ENCODE measurements at regions not wholly inside any gene's neighbourhood (a gene's known extent, or its start where the extent isn't known, plus 50 kb on each side); places are given as distances from the start of the nearest gene placed in this dataset.

DNA sequence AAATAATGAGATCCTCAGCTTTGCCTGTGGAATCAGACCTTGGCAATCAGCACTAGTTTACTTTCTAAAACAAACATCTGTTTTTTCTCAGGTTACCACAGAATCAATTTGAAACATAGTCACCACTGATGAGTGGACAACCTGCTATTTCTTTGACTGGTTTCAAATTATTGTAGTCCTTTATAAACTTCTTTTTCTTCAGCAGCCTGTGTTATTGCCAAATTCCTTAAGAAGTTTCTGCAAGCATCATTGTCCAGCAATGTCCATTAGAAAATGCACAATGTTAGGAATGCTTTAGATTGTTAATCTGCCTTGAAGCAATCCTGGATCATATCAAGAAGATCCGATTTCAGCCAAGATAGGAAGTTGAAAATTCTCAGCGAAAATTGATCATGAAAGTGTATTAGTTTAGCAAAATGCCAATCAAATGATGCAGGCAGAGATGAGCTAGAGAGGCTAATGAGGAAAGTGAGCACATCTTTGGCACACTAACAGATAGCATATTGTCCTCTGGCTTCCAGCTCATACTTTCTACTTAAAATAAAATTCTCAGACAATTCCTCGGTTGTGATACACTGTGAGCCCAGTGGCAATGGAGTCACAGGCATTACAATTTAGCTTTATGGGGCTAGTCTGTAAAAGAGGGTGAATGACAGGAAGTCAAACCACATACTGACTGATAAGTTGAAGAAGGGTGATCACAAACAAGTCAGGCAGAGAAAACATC lies 270.6 kb downstream of the SLITRK6 start:
- POLR2A ChIA-PET = no interaction called here
- Mint-ChIP-seq H3K36me3 (no peaks in the 10 kb centered on the region), H3K27ac (no peak overlapping the region), H3K27me3 (ENCODE audit: low read depth) (no peaks in the 10 kb centered on the region), H3K9me3 (no peaks in the 10 kb centered on the region), H3K4me3 (no peak overlapping the region), H3K4me1 (no peaks in the 10 kb centered on the region; the same call in 1 of the 2 replicates)
- DNase-seq (ENCODE audit: low spot score) (no peak), ATAC-seq (no peak)
- TF ChIP-seq RELA (CRISPR knock-in tag; IDR thresholded peaks at IDR 0.05; ENCODE audit: borderline replicate concordance) = no peak
- TF ChIP-seq, protein P1, sequence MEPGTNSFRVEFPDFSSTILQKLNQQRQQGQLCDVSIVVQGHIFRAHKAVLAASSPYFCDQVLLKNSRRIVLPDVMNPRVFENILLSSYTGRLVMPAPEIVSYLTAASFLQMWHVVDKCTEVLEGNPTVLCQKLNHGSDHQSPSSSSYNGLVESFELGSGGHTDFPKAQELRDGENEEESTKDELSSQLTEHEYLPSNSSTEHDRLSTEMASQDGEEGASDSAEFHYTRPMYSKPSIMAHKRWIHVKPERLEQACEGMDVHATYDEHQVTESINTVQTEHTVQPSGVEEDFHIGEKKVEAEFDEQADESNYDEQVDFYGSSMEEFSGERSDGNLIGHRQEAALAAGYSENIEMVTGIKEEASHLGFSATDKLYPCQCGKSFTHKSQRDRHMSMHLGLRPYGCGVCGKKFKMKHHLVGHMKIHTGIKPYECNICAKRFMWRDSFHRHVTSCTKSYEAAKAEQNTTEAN (CRISPR knock-in tag; IDR thresholded peaks at IDR 0.05) = no peak
- TF ChIP-seq, protein P2, sequence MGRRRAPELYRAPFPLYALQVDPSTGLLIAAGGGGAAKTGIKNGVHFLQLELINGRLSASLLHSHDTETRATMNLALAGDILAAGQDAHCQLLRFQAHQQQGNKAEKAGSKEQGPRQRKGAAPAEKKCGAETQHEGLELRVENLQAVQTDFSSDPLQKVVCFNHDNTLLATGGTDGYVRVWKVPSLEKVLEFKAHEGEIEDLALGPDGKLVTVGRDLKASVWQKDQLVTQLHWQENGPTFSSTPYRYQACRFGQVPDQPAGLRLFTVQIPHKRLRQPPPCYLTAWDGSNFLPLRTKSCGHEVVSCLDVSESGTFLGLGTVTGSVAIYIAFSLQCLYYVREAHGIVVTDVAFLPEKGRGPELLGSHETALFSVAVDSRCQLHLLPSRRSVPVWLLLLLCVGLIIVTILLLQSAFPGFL (CRISPR knock-in tag; IDR thresholded peaks at IDR 0.05; ENCODE audit: borderline replicate concordance) = no peak
- CTCF ChIA-PET = no interaction called here

DNA sequence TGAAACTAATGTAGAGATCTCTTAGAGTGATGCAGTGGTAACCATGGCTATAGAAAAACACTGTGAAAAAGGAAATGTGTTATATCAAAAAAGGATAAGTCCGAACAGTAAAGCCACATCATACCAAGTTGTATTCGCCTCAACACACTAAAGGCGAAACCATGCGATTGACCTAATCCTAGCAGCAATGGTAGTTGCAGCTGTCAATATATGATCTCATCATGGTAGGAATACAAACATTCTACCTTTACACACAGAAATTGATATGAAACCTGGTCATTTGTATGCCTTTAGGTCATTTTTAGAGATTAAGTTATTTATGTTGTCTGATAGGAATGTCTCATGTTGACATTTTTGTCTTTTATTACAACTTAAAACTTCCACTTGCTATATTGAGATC lies 271.9 kb downstream of the SLITRK6 start:
- ChIA-PET CTCF (no interaction called here), POLR2A (no interaction called here)
- Mint-ChIP-seq H3K4me1 (no peaks in the 10 kb centered on the region), H3K9me3 (no peaks in the 10 kb centered on the region), H3K36me3 (no peaks in the 10 kb centered on the region), H3K27me3 (ENCODE audit: low read depth) (no peaks in the 10 kb centered on the region), H3K4me3 (no peak overlapping the region), H3K27ac (no peak overlapping the region)
- TF ChIP-seq RORB (CRISPR knock-in tag; IDR thresholded peaks at IDR 0.05) (no peak), HMGA2 (CRISPR knock-in tag; IDR thresholded peaks at IDR 0.05) (no peak), FOXJ3 (CRISPR knock-in tag; IDR thresholded peaks at IDR 0.05; ENCODE audit: borderline replicate concordance) (no peak)
- TF ChIP-seq, protein P3, sequence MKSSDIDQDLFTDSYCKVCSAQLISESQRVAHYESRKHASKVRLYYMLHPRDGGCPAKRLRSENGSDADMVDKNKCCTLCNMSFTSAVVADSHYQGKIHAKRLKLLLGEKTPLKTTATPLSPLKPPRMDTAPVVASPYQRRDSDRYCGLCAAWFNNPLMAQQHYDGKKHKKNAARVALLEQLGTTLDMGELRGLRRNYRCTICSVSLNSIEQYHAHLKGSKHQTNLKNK (CRISPR knock-in tag; IDR thresholded peaks at IDR 0.05) = no peak
- TF ChIP-seq, protein P4, sequence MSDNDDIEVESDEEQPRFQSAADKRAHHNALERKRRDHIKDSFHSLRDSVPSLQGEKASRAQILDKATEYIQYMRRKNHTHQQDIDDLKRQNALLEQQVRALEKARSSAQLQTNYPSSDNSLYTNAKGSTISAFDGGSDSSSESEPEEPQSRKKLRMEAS (CRISPR knock-in tag; IDR thresholded peaks at IDR 0.05) = no peak
- TF ChIP-seq, protein P5, sequence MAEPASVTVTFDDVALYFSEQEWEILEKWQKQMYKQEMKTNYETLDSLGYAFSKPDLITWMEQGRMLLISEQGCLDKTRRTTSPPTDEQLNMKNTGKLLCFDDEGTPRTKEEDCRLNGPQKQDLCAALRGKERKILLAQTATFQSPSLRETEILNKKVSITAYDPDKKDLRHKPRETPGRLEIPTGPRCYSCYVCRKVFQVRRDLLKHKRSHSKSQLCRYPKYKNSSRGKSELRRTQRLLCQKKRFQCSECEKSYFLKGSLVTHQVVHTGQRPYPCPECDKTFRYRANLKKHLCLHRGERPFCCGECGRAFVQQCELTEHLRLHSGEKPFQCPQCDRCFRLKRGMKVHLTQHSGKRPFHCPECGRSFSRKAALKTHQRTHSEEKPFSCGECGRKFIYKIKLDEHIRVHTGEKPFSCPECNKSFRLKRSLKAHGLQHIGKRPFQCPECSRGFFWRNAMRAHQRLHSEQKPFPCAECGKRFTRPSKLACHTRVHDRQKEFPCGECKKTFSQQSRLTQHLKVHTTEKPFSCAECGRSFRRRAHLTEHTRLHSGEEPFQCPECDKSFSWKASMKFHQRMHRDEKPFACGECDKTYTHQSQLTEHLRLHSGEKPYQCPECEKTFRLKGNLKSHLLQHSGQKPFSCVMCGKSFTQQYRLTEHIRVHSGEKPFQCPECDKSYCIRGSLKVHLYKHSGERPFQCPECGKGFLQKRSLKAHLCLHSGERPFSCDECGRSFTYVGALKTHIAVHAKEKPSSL (CRISPR knock-in tag; conservative IDR thresholded peaks at IDR 0.05) = no peak
- TF ChIP-seq, protein P6, sequence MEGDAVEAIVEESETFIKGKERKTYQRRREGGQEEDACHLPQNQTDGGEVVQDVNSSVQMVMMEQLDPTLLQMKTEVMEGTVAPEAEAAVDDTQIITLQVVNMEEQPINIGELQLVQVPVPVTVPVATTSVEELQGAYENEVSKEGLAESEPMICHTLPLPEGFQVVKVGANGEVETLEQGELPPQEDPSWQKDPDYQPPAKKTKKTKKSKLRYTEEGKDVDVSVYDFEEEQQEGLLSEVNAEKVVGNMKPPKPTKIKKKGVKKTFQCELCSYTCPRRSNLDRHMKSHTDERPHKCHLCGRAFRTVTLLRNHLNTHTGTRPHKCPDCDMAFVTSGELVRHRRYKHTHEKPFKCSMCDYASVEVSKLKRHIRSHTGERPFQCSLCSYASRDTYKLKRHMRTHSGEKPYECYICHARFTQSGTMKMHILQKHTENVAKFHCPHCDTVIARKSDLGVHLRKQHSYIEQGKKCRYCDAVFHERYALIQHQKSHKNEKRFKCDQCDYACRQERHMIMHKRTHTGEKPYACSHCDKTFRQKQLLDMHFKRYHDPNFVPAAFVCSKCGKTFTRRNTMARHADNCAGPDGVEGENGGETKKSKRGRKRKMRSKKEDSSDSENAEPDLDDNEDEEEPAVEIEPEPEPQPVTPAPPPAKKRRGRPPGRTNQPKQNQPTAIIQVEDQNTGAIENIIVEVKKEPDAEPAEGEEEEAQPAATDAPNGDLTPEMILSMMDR (IDR thresholded peaks at IDR 0.05) = no peak
- TF ChIP-seq, protein P7, sequence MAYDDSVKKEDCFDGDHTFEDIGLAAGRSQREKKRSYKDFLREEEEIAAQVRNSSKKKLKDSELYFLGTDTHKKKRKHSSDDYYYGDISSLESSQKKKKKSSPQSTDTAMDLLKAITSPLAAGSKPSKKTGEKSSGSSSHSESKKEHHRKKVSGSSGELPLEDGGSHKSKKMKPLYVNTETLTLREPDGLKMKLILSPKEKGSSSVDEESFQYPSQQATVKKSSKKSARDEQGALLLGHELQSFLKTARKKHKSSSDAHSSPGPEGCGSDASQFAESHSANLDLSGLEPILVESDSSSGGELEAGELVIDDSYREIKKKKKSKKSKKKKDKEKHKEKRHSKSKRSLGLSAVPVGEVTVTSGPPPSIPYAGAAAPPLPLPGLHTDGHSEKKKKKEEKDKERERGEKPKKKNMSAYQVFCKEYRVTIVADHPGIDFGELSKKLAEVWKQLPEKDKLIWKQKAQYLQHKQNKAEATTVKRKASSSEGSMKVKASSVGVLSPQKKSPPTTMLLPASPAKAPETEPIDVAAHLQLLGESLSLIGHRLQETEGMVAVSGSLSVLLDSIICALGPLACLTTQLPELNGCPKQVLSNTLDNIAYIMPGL (CRISPR knock-in tag; IDR thresholded peaks at IDR 0.05) = no peak
- DNase-seq (ENCODE audit: low spot score) = no peak
- no peak for ATAC-seq

DNA sequence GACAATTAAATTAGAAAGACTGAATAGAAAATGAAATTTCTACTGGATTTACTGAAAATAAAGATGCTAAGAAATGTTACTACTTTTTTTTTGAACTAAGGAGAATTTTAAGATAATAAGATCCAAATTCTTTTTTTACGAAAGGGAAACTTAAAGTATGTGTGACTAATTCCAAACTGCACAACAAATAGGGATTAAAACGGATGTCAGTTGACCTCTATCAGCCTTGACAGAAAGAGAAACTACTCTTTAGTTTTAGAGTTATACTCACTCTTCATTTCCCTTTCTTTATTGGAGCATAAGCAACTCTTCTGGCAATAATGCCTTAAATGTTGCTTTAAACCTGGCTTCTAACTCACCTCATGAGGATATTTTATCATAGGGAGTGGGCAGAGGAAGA lies 273.8 kb downstream of the SLITRK6 start:
- no peak overlapping the region for H3K4me3 Mint-ChIP-seq
- no peak for TF ChIP-seq NR1H2 (CRISPR knock-in tag; IDR thresholded peaks at IDR 0.05)
- no peaks in the 10 kb centered on the region for H3K9me3 Mint-ChIP-seq
- POLR2A ChIA-PET = no interaction called here
- DNase-seq (ENCODE audit: low spot score) = no peak
- no peak for ATAC-seq
- H3K27me3 Mint-ChIP-seq (ENCODE audit: low read depth) = no peaks in the 10 kb centered on the region
- H3K4me1 Mint-ChIP-seq = no peaks in the 10 kb centered on the region
- CTCF ChIA-PET = no interaction called here
- no peak overlapping the region for H3K27ac Mint-ChIP-seq
- H3K36me3 Mint-ChIP-seq = no peaks in the 10 kb centered on the region
